8988T (cell line): ENCODE measurements at regions not wholly inside any gene's neighbourhood (a gene's known extent, or its start where the extent isn't known, plus 50 kb on each side); places are given as distances from the start of the nearest gene placed in this dataset.

Experiments
- DNase-seq: peaks from one replicate; pipeline ENCODE4 v3.0.0; 2011

DNA sequence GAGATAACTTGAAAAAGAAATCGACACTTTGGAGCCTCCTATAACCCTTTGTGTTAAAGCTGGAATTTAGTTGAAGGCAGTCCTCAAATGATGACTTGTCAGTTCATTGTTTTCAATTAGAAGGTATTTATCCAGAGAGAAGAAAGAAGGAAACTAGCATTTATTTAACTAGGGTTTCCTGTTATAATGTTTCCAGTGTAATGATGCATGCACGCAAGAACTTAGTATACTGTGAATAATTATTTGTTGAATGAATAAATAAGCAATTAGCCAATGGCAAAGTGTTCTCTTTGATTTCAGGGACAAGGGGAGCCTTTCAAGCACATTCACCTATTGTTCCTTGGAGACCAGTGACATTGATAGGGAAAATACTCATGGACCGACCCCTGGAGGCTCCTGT lies 307.4 kb downstream of the KLF5 start:
- no peak for DNase-seq

- no peak for DNase-seq
Observed at GRCh38 chr13:73365681-73366080, 306.9 kb downstream of the KLF5 start.

DNA sequence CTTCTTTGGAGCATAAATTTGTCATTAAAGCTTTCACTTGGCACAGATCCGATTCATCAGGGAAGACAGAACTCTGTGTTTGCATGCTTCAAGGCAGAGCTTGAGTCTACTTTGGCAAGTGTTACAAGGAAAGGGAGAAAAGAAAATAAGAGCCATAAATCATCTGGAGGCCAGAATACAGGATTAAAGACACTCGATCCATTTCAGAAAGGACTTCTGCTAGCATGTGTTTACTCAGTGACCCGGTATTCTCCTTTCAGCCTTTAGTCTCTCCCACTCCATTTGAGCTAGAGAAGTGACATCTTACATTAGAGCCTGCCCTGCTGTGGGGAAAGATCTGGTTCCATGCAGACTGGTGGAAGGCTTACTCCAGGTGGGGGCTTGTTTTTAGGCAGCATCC lies 306.4 kb downstream of the KLF5 start:
- DNase-seq, result no peak

DNA sequence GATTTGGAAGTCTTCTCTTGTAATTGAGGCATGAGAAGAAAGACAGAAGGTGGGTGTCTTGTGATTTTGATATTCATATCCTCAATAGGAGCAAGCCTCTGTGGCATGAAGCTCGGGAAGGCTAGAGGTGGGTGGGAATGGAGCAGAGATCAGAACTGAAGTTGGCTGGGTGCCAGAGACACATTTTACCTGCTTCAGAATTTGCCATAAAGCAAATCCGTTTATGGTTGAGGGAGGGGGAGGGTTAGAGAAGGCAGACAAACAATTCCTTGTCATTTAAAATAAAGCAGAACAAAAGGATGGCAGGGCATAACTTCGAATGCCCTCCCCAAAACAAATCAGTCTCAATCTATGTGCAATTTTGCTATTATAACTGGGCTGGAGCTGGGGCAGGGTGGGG lies 305.9 kb downstream of the KLF5 start:
- DNase-seq, result no peak

- no peak for DNase-seq
Observed at GRCh38 chr13:73358606-73359095, 299.8 kb downstream of the KLF5 start.

GRCh38 chr13:73355134-73355533 lies 296.3 kb downstream of the KLF5 start:
- DNase-seq, result no peak

- no peak for DNase-seq
Observed at GRCh38 chr13:73351730-73352129, 292.9 kb downstream of the KLF5 start.

GRCh38 chr13:73341748-73342147 lies 282.9 kb downstream of the KLF5 start:
- DNase-seq, result no peak

DNA sequence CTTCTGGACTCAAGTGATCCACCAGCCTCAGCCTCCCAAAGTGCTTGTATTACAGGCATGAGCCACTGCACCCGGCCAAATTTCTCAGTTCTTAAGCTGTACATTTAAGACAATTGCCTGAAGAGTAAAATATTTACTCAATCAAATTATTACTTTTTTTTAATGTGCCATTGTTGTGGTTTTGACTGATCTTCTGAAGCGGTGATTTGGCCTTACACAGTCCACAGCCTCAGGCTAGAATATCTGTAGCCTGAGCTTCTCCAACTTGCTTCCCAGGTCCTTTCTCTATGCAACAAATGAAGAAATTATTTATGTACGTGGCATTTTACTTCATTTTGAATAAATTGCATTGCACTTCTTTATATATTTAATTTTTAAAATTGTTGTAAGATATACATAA lies 281.3 kb downstream of the KLF5 start:
- DNase-seq, result no peak

GRCh38 chr13:73339086-73339485 lies 280.3 kb downstream of the KLF5 start:
- no peak for DNase-seq

DNA sequence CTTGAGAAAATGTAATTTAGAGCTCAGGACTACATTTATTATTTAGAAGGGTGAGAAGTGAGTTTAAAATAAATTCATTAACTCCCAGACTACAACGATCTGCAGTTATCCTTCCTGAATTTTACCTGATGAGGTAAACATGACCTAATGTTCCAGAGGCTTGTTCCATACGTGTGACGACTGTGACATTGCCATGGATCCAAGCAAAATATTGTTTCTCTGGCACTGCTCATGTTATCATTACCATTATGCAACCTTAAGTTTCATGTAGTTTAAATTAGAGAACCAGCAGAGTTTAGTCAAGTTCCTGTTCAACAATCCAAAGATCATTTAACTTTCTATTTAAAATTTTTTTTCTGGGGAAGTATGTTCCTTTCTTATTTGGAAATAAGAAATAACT lies 279.6 kb downstream of the KLF5 start:
- DNase-seq, result no peak

DNA sequence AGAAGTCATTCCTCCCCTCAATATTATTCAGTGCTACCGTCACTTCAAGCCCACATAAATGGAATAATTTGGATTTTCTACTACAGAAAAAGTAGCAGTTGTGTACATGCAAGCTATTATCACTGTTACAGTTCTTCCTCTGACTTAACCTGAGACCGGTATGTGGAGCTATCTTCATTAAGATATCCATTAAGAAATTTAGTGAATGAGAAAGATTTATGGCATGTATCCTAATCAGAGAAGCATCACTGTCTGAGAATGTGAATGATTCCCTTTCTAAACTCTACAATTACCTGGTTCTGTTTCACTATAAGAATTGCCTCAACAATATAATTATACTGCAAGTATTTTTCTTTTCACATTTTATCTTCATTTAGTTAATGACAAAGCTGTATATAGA lies 278.7 kb downstream of the KLF5 start:
- DNase-seq, result no peak

GRCh38 chr13:73336773-73337172 lies 278.0 kb downstream of the KLF5 start:
- DNase-seq, result no peak

DNA sequence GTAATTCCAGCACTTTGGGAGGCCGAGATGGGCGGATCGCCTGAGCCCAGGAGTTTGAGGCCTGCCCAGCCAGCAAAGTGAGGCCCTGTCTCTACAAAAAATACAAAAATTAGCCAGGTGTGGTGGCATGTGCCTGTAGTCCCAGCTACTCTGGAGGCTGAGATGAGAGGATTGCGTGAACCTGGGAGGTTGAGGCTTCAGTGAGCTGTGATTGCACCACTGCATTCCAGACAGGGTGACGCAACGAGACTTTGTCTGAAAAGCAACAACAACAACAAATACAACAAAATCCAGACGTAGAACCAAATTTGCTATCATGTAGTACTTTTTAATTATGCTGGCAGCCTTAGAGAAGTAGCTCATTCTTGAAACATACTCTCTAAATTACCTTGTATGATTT lies 277.1 kb downstream of the KLF5 start:
- DNase-seq, result no peak

GRCh38 chr13:73335210-73335609 lies 276.4 kb downstream of the KLF5 start:
- DNase-seq, result no peak

GRCh38 chr13:73334445-73334844 lies 275.6 kb downstream of the KLF5 start:
- no peak for DNase-seq

DNA sequence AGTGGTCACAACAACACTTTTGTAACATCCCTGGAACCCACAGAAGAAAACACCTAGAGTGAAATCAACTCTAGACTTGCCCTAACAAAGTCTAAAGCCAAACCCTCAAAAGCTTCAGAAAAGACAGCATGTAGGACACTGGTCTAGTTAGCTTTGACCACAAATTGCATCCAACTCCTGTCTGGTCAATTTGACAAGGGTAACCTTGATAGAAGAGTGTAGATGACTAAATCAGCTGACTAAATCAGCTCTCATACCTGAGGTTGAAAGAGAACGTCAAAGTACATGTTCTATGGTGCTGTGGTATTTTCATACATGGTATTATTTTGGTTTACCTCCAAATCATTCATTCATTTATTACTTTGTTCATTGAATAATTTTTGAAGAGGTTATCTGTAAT lies 272.8 kb downstream of the KLF5 start:
- DNase-seq, result no peak

GRCh38 chr13:73329355-73329754 lies 270.6 kb downstream of the KLF5 start:
- no peak for DNase-seq

- no peak for DNase-seq
Observed at GRCh38 chr13:73327579-73327978, 268.8 kb downstream of the KLF5 start.

GRCh38 chr13:73325723-73326558 lies 267.1 kb downstream of the KLF5 start:
- no peak for DNase-seq

DNA sequence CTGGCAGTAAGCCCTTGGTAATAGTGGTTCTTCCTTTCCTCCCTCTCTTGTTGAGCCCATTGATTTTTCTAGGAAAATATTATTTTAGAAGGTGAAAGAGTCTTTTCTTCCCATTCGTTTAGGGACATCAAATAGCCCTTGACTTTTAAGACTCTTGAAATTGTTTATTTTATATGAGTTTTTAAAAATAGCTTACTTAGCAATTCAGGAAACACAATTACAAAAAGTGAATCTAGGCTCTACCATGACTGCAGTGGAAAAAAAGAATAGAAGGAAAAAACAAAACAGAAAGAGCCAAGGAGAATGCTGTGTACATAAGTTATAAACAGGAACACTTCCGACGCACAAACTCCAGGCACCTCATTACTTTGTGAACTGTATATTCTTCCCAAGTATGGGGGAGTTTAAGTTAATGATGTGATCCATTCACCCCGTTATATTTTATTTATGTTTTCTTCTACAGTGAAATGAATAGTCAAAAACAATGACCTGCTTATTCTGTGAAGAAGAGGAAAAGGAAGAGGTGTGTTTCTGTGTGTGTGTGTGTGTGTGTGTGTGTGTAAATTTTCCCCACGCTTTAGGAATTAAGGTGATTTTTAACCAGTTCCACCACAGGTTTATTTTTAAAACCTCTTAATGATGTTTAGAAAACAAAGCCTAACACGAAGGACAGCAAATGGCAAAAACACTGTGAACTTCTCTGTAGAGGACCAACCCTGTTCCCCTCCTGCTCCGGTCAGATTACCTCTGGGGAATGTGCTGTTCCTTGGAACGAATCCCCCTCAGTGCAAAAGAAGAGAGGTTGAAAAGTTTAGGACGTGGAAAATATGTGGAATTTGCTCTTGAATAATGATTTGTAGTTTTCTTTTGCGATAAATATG lies 266.3 kb downstream of the KLF5 start:
- DNase-seq, result no peak

- no peak for DNase-seq
Observed at GRCh38 chr13:73323615-73324014, 264.8 kb downstream of the KLF5 start.

DNA sequence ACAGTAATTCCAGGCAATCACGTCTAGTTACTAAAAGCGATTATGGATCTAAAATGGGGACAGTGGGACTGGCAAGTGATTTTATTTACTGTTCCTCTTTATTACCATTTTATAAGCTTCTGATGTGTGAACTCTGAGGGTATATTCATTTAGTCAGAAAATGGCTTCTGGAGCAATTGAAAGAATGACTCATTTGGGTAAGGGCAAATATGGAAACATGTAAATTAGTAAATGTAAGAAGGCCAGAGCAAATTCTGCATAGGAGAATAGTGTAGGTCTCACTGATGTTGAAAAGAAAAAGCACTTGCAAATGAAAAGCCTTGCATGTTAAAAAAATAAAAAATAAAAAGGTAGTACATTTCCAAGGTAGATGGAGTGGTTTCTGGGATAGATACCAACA lies 262.2 kb downstream of the KLF5 start:
- no peak for DNase-seq

DNA sequence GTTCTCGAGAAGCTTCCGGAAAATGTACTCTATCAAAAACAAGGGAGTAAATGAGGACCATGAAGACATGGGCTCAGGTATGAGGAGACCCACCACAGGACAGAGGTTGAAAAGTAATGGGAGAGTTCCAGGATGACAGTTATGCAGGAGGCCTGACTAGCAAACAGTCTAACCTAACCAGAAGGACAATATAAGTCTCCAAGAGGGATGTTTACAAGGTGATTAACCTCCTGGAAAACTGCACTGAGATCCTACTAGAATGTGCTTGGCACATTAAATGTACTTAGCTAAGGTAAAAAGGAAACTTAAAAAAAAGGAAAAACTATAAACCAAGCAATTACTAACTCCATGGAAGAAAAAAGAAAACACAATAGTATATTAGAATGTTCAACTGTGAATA lies 258.3 kb downstream of the KLF5 start:
- no peak for DNase-seq
